HG03378 (cell line): ENCODE measurements at regions not wholly inside any gene's neighbourhood (a gene's known extent, or its start where the extent isn't known, plus 50 kb on each side); places are given as distances from the start of the nearest gene placed in this dataset.

Experiments used
- ATAC-seq: cut with Tn5 transposase; IDR thresholded peaks from one replicate; pipeline ENCODE4 v1.9.1; 2021; ENCODE audit warnings: mild to moderate bottlenecking, moderate library complexity; ENCODE audit not compliant: unreplicated experiment

- ATAC-seq = no peak
Observed at GRCh38 chrX:40325161-40325560, 227.4 kb upstream of the BCOR start.

GRCh38 chrX:40323977-40324376 is 226.2 kb upstream of the BCOR start:
- no peak for ATAC-seq

- ATAC-seq = no peak
Observed at GRCh38 chrX:40320819-40321218, 223.1 kb upstream of the BCOR start.

- no peak for ATAC-seq
Observed at GRCh38 chrX:40318801-40319200, 221.0 kb upstream of the BCOR start.

- ATAC-seq = no peak
Observed at GRCh38 chrX:40318076-40318475, 220.3 kb upstream of the BCOR start.

GRCh38 chrX:40316502-40316901 is 218.7 kb upstream of the BCOR start:
- no peak for ATAC-seq

GRCh38 chrX:40314070-40314469 is 216.3 kb upstream of the BCOR start:
- no peak for ATAC-seq

- no peak for ATAC-seq
Observed at GRCh38 chrX:40313269-40313668, 215.5 kb upstream of the BCOR start.

- ATAC-seq = no peak
Observed at GRCh38 chrX:40310447-40310846, 212.7 kb upstream of the BCOR start.

- ATAC-seq = no peak
Observed at GRCh38 chrX:40310016-40310415, 212.3 kb upstream of the BCOR start.

GRCh38 chrX:40307871-40308270 is 210.1 kb upstream of the BCOR start:
- ATAC-seq = no peak

- ATAC-seq = no peak
Observed at GRCh38 chrX:40304115-40304514, 206.4 kb upstream of the BCOR start.

- ATAC-seq = no peak
Observed at GRCh38 chrX:40303256-40304077, 205.7 kb upstream of the BCOR start.

GRCh38 chrX:40300286-40300890 is 202.6 kb upstream of the BCOR start:
- no peak for ATAC-seq

GRCh38 chrX:40299641-40300046 is 201.9 kb upstream of the BCOR start:
- ATAC-seq = no peak

- no peak for ATAC-seq
Observed at GRCh38 chrX:40298572-40299479, 201.1 kb upstream of the BCOR start.

- no peak for ATAC-seq
Observed at GRCh38 chrX:40298069-40298468, 200.3 kb upstream of the BCOR start.

- ATAC-seq = no peak
Observed at GRCh38 chrX:40291553-40291952, 193.8 kb upstream of the BCOR start.

- ATAC-seq = no peak
Observed at GRCh38 chrX:40290517-40290916, 192.8 kb upstream of the BCOR start.

GRCh38 chrX:40285876-40286275 is 188.1 kb upstream of the BCOR start:
- no peak for ATAC-seq

- ATAC-seq = no peak
Observed at GRCh38 chrX:40284852-40285251, 187.1 kb upstream of the BCOR start.

GRCh38 chrX:40283981-40284380 is 186.2 kb upstream of the BCOR start:
- no peak for ATAC-seq
